Fibroblast of the aortic adventitia (primary cell): ENCODE measurements at regions not wholly inside any gene's neighbourhood (a gene's known extent, or its start where the extent isn't known, plus 50 kb on each side); places are given as distances from the start of the nearest gene placed in this dataset.

Experiments
- DNase-seq: peaks from one replicate; pipeline ENCODE4 v3.0.0-alpha.2; 2010; ENCODE audit warnings: low read depth
- H3K4me3 ChIP-seq: 2 replicates; pipeline ENCODE4 v1.5.1; 2011; ENCODE audit warnings: low read depth, mild to moderate bottlenecking, control low read depth, low read length, moderate library complexity
- TF ChIP-seq, protein P1 (sequence below): IDR thresholded peaks from 2 replicates; pipeline ENCODE4 v1.5.1; 2011; ENCODE audit warnings: mild to moderate bottlenecking, low read length, control low read depth, inconsistent platforms; ENCODE audit not compliant: insufficient read depth

GRCh38 chr2:238646803-238647202 lies 201.1 kb upstream of the TWIST2 start:
- no peak overlapping the region for H3K4me3 ChIP-seq
- no peak for DNase-seq
- TF ChIP-seq, protein P1, sequence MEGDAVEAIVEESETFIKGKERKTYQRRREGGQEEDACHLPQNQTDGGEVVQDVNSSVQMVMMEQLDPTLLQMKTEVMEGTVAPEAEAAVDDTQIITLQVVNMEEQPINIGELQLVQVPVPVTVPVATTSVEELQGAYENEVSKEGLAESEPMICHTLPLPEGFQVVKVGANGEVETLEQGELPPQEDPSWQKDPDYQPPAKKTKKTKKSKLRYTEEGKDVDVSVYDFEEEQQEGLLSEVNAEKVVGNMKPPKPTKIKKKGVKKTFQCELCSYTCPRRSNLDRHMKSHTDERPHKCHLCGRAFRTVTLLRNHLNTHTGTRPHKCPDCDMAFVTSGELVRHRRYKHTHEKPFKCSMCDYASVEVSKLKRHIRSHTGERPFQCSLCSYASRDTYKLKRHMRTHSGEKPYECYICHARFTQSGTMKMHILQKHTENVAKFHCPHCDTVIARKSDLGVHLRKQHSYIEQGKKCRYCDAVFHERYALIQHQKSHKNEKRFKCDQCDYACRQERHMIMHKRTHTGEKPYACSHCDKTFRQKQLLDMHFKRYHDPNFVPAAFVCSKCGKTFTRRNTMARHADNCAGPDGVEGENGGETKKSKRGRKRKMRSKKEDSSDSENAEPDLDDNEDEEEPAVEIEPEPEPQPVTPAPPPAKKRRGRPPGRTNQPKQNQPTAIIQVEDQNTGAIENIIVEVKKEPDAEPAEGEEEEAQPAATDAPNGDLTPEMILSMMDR, result no peak

GRCh38 chr2:238649123-238649522 lies 198.8 kb upstream of the TWIST2 start:
- DNase-seq, result no peak
- TF ChIP-seq, protein P1, result no peak
- no peak overlapping the region for H3K4me3 ChIP-seq

DNA sequence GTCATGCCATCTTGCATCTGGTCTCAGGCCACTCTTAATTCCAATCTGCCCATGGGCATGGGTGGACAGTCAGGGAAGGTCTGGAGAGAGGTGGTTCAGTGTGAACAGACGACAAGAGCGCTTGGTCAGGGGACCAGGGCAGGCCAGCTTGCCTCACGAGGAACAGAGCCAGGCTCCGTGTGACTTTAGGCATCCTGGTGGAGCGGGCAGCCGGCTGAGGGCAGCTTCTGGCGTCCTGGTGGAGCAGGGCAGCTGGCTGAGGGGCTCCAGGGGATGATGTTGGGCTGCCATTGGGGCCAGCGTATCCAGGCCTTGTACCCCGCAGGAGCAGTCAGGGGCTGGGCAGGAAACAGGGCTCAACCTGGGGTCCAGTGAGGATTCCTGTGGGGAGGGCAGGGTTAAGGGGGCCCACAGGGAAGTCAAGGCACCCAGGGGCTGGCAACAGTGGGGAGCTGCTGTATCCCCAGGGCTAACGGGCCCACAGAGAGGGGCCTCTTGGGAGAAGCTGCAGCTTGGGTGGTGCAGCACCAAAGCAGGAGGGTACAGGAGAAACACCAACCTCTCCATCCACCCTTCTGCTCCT lies 197.9 kb upstream of the TWIST2 start:
- no peak for DNase-seq
- TF ChIP-seq, protein P1, result no peak
- no peak overlapping the region for H3K4me3 ChIP-seq

DNA sequence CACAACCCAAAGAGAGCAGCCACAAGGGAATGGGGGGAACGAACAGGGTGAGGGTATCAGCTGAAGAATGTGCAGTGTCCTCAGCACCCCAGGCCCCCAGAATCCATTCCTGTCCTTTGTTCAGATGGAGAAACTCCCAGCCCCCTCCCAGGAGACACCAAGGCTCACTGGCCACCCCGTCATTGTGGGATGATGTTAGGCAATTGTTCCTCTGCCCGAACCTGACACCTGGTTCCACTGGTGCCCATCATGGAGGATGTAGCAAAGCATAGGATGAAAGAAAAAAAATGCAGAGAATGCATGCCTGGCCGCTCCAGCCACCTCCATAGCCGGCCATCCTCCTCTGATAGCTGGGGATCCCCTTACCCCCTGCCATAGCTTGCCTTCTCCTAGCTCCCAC lies 197.3 kb upstream of the TWIST2 start:
- no peak overlapping the region for H3K4me3 ChIP-seq
- TF ChIP-seq, protein P1, result no peak
- DNase-seq, result no peak

- no peak for DNase-seq
- no peak overlapping the region for H3K4me3 ChIP-seq
- TF ChIP-seq, protein P1, result no peak
Observed at GRCh38 chr2:238651306-238652052, 196.4 kb upstream of the TWIST2 start.

GRCh38 chr2:238652053-238652770 lies 195.7 kb upstream of the TWIST2 start:
- no peak for DNase-seq
- no peak overlapping the region for H3K4me3 ChIP-seq
- TF ChIP-seq, protein P1, result no peak
